ENCODE measurements at regions not wholly inside any gene's neighbourhood (a gene's known extent, or its start where the extent isn't known, plus 50 kb on each side); places are given as distances from the start of the nearest gene placed in this dataset.

DNA sequence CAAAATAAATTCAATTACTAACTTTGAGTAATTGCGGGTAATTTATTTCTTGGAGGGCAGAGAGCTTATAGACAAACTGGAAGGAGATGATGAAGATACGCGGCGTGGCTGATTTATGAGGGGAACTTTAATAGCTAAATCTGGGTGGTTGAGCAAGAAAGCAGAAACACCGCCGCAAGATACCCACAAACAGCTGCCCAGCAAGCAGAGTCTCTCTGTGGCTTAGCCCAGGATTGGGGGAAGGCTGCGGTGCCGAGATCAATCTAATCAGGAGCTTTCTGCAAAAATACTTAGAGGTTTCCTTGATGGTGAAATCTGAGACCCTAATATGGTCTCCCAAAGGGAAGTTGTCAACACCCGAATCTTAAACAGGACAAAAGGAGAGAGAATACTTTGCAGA is 94.9 kb upstream of the MGMT start:
- no peak for DNase-seq

DNA sequence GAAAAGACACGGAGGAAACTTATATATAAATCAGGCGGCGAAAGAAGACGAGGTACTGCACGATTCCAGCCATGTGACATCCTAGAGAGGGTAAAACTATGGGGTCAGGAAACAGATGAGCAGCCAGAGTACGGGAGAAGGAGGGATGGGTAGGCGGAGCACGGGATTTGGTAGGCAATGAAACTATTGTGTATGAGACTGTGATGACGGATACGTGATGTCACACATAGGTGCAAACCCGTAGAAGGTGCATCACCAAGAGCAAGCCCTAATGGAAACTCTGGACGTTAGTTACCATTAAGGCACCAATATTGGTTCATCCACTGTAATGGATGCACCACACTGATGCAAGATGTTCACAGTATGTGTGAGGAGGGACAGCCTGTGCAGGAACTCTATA is 93.8 kb upstream of the MGMT start:
- DNase-seq: no peak

DNA sequence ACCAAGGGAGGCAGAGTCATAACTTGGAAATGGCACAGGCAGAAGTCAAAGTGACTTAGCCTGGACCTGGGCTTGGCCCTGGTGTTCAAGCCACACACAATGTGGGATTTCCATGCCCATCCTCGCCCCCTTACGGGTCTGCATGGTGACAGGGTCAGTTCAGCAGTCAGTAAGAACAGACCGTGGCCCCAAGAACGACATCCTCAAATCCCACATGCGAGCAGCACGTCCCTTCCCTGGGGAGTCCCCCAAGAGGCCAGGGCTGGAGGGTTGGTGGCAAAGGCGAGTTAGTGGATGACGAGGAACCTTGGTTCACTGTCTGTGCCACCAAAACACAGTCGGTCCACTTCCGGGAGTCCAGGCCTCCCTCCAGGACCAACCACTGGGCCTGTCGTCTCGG is 93.3 kb upstream of the MGMT start:
- DNase-seq: no peak

DNA sequence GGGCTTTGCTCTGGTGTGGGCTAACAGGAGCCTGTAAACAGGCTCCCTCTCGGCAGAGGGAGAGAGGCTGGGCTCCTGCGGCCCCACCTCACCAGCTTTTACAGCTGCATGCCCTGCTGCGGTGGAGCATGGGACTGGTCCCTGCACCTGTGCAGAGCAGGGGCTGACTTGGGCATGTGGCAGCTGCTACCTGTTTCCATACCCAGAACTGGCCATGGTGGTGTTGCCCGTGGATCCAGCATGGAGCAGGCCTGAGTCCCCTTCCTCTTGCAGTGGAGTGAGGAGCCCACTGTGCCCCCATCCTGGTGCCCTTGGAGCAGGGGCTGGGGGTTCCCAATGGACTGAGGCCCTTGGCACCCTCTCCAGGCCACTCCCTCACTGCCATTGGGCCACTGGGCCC is 91.9 kb upstream of the MGMT start:
- DNase-seq: no peak

DNA sequence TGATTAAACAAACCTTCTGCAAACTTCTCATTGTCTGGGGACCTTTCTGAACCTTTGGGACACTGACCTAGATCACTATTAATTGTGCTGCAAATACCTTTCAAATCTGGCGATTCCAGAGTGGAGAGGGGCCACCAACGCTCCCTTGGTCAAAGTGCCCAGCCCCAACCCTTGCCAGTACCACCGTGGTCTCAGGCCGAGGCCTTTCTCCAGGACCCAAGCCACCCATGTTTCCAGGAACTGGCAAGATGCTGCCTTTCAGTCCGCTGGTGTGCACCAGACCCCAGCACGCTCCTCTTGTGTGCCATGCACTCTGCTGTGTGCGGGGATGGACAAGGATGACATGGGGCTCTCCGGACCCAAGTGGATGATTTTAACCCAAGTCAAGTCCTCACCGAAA is 91.1 kb upstream of the MGMT start:
- DNase-seq: no peak

DNA sequence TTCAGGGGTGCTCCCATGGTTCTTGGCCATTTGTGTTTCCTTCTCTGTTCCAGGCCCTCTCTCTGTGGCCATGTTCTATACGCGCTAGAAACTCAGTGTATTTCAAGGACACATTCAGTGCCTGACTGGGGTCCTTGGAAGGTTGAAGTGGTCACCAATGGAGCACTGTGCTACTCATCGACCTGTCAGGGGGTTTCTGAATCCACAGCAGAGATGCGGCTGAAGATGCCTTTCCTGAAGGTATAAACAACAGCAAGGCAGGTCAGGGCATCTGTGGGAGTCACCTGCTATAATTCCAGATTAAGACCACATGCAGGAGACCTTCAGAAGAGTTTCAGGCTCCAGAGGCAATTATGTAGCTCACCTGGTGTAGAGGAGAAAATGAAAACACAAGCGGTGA is 86.8 kb upstream of the MGMT start:
- no peak for DNase-seq

DNA sequence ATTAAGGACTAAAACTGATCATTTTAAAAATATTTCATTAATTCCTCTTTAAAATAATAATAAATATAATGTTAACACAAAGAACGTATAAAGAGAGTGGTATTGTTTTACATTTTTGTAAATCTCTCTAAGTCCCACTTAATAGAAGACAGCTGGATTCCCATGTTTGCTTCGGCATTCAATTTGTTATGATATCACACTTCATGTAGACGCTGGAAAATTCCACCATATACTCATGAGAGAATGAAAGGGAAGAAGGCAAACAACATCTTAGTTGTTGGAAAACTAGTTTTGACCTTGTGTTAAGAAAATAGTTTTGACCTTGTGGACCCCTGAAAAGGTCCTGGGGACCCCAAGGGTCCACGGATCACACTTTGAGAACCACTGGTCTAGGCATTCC is 85.3 kb upstream of the MGMT start:
- no peak for DNase-seq

DNA sequence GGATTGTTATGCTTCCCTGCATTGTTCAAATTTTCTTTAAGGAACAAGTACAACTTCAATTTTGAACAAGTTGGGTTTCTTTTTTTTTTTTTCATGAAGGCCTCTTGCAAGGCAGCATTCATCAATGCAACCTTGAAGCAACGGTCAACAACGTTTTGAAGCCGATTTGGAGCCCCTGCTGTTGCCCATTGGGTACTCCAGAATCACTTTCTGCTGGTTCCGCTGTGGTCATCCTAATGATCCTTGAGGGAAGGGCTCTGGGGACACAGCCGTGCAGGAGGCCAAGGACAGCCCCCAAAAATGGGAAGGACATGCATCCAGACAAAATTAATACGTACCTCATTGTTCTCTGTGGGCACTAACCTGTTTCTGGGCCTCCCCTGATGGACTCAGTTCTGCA is 84.6 kb upstream of the MGMT start:
- no peak for DNase-seq

DNA sequence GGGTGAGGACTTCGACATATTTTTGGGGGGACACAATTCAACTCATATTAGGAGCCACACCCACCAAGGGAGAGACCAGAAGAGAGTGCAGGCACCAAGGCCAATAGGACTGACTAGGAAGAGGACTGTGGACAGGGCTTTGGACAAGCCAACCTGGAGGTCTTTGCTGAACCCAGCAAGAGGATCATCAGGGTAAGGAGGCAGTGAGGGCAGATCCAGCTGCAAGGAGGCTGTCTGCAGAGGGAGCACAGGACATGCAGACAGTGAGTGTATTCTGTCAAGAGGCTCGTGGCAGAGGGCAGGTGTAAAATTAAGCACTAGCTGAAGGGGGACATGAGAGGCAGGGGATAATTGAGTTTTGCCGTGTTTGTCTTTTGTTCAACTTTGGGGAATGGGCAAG is 83.4 kb upstream of the MGMT start:
- no peak for DNase-seq

DNA sequence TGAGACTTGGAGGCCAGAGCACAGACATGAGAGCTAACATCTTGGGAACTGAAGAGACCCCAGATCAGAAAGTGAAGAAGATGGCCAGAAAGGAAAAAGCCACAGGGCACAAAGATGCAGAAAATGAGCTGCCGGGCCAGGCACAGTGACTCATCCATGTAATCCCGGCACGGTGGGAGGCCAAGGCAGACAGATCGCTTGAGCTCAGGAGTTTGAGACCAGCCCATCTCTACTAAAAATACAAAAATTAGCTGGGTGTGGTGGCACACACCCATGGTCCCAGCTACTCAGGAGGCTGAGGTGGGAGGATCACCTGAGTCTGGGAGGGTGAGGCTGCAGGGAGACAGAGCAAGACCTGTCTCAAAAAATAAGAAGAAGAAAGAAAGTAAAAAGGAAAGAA is 81.4 kb upstream of the MGMT start:
- no peak for DNase-seq

DNA sequence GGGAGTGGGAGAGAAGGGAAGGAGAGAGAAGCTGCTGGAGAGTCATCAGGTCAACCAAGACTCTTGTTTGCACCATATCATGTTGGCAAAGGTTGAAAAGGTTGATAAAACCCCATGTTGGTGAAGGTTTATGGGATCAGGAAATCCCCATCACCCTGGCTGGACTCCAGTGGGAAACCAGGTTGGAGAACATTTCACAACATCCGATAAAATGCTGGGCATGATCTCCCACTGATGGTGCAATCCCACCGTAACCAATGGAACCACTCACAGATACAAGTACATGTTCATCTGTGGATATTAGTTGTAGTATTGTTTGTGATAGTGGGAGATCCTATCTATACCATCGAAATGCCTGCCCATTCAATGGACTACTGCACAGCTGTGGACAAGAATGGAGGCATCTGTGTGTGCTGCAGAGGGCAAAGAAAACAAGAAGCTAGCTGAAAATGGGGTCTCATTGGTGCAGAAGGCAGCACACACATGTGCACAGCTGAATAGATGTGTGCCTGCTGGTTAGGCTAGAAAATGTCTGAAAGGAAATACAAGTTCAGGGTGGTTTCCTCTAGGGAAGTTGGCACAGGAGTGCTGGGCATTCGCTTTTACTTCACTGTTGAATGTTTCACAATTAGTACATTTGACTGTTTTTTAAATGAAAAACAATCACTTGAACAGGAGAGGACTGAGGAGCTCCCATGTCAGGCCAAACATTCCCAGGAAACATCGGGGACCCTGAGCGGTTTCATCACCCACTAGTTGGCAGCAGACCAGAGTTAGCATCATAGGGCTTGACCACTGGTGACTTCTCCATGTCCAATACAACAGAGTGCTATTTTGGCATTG is 80.4 kb upstream of the MGMT start:
- no peak for DNase-seq

DNA sequence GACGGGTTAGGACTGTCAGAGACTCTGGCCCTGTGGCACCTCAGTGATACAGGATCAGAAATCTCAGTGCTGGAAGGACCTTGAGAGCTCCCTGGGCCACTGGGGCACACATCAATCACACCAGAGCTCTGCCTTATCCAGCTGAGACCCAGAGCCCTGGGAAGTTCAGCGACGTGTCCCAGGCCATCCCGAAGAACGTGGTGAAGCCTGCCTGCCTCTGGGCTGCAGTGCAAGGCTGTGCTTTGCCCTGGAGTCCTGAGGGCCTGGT is 79.8 kb upstream of the MGMT start:
- no peak for DNase-seq

DNA sequence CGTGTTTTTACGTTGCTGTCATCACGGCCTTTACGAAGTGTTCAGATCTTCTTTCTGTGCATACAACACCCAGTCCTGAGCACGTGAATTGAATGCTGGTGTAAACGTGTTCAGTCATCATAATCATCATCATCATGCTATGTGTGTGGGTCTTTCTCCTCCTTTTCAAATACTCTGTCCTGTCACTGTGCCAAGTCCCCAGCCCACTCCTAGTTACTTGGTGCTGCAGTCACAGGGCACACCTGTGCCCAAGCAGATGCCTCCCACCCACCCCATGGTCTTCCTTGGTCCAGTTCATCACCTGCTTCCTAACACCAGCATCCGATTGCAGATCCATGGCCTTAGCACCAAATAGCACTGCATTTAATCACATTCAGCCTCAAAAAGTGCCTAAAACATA is 78.6 kb upstream of the MGMT start:
- DNase-seq: no peak

DNA sequence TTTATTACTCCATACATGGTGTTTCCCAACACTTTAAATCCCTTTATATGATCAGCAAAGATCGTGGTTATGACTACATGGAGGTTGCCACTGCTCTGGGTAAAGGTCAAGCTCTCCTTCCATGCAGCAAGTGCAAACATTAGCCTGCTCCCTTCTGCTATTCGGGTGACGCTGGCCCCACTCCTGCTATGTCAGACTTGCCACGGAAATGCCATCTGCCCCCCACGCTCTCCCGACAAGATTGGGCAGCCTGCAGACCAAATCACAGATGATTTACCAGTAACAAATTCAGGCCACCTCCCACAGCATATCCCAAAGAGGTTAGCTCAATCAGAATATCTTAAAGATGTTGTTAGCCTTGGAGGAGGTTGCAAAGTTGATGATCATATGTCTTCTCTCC is 77.8 kb upstream of the MGMT start:
- no peak for DNase-seq

DNA sequence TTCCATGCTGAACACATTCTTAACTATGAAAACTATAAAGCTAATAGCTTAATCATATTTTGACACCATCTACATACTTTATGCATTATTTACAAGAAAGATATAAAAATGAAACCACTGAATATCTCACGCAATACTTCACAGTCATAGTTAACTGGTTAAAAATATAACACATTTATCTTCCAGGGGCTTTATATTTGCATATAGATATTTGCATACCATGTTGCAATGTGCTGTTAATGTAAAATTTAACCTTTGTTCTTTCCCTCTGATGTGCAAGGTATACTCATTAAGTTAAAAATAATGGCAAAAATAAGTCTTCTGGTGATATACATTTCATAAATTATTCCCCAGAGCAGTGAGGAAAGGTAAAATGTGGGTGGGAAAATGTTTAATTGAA is 76.9 kb upstream of the MGMT start:
- no peak for DNase-seq

DNA sequence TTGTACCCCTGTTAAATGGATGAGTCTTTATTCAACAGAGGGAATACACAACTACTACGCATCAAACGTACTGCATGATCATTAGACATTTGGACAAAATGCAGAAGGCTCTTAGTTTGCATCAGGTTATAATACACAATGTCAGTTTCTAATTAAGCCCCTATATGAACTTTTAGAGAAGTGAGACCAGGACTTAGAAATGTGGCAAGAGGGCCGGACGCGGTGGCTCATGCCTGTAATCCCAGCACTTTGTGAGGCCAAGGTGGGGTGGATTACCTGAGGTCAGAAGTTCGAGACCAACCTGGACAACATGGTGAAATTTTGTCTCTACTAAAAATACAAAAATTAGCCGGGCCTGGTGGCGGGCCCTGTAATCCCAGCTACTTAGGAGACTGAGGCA is 76.3 kb upstream of the MGMT start:
- DNase-seq: no peak

DNA sequence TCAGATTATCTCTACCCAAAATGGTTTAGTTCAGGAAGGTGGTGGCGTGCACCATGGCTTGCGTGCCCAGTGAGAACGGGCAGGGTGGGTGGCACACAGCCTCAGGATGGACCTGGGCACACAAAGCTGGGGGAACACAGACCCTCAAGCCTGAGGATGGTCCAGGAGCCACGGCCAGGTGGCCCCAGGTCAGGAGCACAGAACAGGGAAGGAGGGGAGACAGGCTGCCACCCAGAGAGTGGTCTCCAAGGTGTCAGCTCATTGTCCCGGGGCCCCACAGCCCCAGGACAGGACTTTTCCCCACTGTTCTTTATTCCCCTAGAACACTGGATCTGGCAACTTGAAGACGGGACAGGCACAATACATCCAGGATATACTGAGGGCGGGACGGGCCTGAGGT is 75.6 kb upstream of the MGMT start:
- no peak for DNase-seq

DNA sequence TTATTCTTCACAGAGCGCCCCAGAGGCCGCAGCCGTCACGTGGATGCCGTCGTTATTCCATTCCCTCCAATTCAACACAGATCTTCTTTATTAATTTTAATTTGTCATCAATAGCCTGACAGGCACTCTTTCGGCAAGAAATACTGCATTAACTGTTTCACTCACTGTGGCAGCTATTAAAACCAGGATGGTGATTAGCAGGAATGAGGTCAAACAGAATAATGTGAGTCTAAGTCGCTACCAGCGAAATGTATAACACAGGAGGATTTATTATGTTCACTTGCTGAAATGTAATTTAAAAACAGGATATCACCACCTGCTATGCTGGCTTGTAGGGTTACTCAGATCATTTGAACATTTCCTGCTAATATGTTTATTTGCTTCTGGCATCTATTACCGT is 74.2 kb upstream of the MGMT start:
- DNase-seq: no peak

DNA sequence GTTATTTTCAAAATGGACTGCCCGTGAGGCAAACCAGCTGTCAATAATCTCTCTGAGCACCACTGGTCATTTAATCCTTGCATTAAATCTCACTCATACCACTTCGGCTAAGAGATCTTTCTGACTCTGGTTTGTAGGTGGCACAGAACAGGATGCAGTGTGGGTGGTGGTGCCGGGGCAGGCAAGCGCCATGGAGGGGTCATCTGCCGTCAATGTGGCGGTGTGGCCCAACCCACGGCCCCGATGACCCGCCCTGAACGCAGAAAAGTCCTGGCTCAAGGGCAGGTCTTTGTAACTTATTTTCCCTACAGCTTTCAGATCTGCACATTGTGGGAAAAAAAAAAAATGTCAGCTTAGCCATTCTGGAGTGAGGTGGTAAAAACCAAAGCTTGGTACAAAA is 73.2 kb upstream of the MGMT start:
- no peak for DNase-seq

DNA sequence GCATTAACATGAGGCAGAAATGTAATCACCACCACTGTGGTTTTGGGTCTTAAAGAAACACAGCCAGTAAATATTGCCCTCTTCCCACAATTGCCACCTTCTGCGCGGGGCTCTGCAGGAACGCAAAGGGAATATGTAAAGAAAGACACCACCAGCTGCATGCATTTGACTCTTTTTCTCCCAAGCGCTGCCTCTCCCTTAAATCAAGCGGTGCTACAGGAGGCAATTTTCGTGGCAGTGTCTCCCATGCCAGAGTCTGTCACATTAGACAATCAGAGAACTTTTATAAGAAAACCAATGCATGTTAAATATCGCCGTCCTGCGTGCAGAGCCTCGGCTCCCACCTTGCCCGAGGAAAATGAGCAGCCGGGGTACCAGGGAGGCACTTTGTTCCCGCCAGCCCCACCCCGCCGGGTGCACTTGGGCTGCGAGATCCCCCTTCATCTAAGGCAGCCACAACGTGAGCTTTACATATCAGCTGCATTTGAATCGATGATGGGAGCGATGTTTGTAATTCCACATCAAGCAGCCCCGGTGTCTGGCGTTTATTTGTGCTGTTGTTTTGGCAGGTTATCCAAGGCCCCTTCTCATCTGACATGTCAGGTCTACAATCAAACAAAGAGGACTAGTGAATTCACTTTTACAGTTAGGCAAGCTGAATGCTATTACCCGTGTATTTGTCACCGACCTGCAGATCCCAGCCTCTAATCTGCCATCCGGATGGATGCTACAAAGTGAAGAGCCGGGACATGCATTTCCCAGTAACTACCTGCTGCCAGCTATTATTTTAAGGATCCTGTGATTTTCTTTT is 72.3 kb upstream of the MGMT start:
- no peak for DNase-seq

DNA sequence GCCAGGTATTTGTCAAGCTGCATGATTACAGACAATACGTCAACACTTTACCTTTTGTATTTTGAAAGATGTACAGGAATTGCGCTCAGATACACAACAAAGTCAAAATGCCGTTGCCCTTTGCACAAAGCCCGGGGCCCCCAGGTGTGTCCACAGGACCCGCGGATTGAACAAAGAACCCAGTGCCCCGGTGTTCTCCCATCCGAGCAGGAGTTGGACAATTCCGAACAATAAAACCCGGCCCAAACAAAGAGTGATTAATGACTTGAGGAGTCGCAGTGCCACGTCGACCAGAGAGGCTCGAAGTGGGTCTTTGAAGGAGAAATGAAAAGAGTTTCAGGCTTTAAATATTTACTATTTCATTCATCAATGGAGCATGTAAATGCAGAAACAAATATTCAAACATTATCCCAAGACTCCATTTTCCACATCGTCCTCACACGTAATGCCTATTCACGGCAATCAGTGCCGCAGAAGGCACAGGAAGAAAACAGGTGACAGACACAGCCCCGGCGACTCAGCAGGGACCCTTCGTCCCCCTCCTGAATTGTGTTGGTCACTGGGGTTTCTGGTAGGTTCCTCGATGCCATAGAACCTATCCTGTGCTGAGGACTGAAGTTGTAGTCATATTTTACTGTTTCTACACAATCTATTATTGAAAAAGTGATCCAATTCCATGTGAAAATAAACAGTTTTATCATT is 70.9 kb upstream of the MGMT start:
- DNase-seq: no peak

DNA sequence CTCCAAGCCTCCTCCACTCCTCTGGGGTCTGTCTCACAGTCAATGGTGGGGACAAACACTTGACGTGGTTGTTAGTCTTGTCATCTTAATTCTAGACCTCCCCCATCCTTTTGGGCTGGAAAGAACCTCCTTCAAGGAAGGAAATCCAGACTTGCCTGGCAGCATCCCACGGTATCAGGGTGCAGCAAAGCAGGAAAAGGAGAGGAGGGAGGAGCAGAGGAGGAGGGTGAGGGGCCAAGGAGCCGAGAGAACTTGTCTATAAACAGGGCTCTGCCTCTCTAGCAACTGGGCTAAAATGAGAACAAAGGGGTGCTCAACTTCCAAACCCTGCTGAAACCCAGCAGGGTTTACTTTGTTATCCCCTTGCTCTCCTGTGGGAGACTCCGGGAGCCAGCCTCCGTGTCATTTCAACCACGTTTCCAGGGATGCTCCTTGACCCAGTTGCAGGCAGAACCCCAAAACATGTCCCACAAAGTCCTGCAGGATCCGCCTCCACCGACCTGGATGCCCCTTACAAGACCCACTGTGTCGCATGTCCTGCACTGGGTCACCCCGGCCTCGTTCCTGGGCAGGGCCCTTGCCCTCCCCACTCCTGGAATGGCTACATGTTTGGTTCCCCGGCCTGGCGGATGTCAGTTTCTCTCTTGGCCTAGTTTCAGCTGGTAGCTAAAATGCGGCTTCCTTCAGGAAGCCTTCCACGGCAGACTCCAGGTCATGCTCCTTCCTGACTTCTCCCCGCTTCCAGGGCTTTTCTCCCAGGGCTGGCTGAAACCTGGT is 69.7 kb upstream of the MGMT start:
- DNase-seq: no peak

DNA sequence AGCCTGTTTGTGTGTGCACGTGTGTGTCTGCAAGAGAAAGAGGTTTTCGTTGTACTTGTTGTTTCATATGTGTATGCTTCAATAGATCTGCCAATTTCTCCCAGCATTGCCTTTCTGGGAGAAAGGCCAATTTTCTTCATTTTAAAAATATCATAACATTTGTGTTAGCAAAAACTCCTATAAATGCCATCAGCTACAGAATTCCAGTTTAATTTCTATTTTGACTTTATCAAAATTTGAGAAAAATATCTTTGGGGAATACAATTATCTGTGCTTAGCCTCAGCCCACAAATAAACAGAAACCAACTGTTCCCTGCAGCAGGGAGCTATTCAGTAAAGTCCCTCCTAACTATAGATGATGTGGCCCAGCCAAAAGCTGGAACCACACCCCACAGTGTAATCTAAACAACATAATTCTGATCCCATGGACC is 68.3 kb upstream of the MGMT start:
- DNase-seq: no peak
